LNCAP (cell line): ENCODE measurements at regions not wholly inside any gene's neighbourhood (a gene's known extent, or its start where the extent isn't known, plus 50 kb on each side); places are given as distances from the start of the nearest gene placed in this dataset.

Source experiments
- CTCF ChIP-seq: fragments of 450-650 bp; IDR thresholded peaks from 2 replicates; pipeline ENCODE4 v1.5.1; 2017; ENCODE audit warnings: mild to moderate bottlenecking

- no peak for TF ChIP-seq CTCF
Measured at GRCh38 chr1:81205956-81206355, 594.8 kb upstream of the ADGRL2 start.

- no peak for TF ChIP-seq CTCF
Measured at GRCh38 chr1:81201779-81202178, 599.0 kb upstream of the ADGRL2 start.

- no peak for TF ChIP-seq CTCF
Measured at GRCh38 chr1:81197591-81197990, 603.1 kb upstream of the ADGRL2 start.

- no peak for TF ChIP-seq CTCF
Measured at GRCh38 chr1:81192647-81193642, 607.8 kb upstream of the ADGRL2 start.

GRCh38 chr1:81190003-81190402 lies 610.7 kb upstream of the ADGRL2 start:
- TF ChIP-seq CTCF: no peak

- TF ChIP-seq CTCF: no peak
Measured at GRCh38 chr1:81187635-81188034, 613.1 kb upstream of the ADGRL2 start.

- TF ChIP-seq CTCF: no peak
Measured at GRCh38 chr1:81186261-81186660, 614.5 kb upstream of the ADGRL2 start.
